HG03439 (cell line): ENCODE measurements at regions not wholly inside any gene's neighbourhood (a gene's known extent, or its start where the extent isn't known, plus 50 kb on each side); places are given as distances from the start of the nearest gene placed in this dataset.

Experiments
- ATAC-seq: cut with Tn5 transposase; IDR thresholded peaks from one replicate; pipeline ENCODE4 v1.9.1; 2021; ENCODE audit warnings: mild to moderate bottlenecking, moderate library complexity; ENCODE audit not compliant: unreplicated experiment

GRCh38 chr6:106035655-106036054 lies 50.5 kb upstream of the PRDM1 start:
- no peak for ATAC-seq

DNA sequence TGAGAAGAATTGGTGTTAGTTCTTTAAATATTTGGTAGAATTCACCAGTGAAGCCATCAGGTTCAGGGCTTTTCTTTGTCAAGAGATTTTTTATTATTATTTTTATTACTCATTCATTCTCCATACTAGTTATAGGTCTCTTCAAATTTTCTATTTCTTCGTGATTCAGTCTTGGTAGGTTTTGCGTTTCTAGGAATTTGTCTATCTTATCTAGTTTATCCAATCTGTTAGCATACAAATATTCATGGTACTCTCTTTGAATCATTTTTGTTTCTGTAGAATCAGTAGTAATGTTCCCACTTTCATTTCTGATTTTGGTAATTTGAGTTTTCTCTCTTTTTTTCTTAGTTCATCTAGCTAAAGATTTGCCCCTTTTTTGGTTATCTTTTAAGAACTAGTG lies 52.3 kb upstream of the PRDM1 start:
- ATAC-seq, result no peak

GRCh38 chr6:106027758-106028157 lies 58.4 kb upstream of the PRDM1 start:
- no peak for ATAC-seq

DNA sequence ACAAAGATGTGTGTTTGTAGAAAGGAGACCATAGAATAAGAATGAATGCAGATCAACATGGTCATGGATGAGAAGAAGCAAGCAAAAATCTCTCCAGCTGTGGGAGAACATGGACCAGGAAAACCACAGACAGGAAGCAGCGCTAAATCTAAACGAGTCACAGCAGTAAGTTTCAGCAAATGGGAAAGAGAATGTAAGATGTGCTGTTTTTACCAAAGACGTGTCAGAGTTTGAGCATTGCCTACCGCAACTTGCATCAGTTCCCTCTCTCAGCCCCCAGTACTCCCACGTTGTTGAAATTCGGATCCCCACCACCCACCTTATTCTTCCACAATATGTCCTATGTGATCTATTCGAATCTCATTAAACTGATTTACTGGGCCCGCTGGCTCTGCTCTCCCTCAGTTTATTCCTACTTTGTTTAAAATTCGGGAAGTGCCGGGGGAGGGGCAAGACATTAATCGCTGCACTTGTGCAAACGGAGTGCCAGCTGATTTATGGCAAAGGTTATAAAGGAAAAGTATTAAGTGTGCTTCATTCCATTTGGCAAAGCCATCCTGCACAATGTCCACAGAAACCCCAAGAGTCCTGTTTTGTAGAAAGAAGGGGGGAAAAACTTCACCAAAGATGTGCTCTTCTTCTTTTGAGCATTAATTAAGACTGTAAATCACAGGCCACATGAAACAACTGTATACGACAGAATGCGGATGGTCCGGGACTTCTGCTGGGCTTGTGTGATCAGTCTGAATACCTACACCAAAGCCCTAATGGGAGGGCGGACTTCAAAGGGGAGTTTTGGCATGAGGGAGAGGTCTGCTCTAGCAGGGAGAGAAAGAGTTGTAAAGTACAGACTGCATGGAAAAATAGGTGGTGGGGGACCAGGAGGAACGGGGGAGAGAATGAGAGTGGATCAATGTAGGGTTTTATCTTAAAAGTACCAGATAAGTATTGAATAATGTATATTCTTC lies 59.1 kb upstream of the PRDM1 start:
- no peak for ATAC-seq

GRCh38 chr6:106025655-106026054 lies 60.5 kb upstream of the PRDM1 start:
- ATAC-seq, result no peak

GRCh38 chr6:106022801-106023200 lies 63.3 kb upstream of the PRDM1 start:
- no peak for ATAC-seq

DNA sequence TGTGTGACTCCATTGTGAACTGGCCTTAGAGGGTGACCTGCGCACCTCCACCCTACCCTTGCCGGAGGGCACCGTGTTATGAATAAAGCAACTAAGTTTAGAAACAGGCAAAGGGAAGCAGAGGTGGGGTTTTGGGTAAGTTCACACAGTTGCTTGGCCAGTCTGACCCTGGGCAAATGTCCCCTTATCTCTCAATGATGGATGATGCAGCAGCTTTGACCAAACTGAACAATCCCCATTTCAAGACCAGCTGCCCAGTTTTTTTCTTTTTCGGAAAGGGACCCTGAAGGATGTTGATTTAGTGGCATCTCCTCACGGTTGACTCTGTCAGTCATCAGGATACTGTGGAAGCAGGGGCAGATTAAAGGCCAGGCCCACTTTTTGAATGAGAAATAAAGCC lies 68.7 kb upstream of the PRDM1 start:
- no peak for ATAC-seq

DNA sequence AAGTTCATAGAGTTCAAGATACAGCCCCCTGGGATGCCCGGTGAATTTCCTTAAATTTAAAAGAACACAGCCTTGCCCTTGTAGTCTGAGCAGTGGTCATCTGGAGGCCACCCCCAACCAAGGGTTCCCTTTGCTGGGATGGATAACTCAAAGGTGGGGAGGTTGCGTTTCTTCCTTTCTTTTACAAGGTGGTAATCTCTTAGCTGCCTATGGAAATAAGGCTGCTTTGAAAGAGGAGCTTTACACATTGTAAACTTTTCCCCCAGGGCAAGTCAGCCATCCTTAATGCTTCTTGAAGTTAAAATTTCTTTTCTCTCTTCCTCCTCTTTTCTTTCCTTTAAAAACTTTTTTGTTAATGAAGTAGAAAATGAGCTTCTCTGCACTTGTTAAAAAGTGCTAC lies 71.2 kb upstream of the PRDM1 start:
- no peak for ATAC-seq

GRCh38 chr6:106011476-106011875 lies 74.7 kb upstream of the PRDM1 start:
- no peak for ATAC-seq

- ATAC-seq, result no peak
Measured at GRCh38 chr6:106005954-106006353, 80.2 kb upstream of the PRDM1 start.

- ATAC-seq, result no peak
Measured at GRCh38 chr6:106005013-106005412, 81.1 kb upstream of the PRDM1 start.

GRCh38 chr6:106003268-106003987 lies 82.7 kb upstream of the PRDM1 start:
- no peak for ATAC-seq

GRCh38 chr6:106002005-106002404 lies 84.1 kb upstream of the PRDM1 start:
- ATAC-seq, result no peak

DNA sequence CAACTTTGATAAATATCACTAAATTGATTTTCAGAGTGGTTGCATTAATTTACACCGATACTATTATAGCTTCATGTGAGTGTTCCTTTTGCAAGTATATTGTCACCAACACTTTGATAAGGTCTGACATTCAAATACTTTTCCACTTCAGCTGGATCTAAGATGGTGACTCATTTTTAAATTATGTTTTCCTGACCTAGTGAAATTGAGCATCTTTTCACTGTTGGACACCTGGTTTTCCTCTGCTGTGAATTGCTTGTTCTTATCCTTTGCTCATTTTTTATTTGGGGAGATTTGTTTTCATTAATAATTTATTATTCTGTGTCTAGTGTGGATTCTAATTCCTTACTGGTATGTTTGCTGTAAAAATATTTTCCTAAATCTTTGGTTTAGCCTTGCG lies 85.2 kb upstream of the PRDM1 start:
- no peak for ATAC-seq

- no peak for ATAC-seq
Measured at GRCh38 chr6:105997482-105997881, 88.7 kb upstream of the PRDM1 start.

DNA sequence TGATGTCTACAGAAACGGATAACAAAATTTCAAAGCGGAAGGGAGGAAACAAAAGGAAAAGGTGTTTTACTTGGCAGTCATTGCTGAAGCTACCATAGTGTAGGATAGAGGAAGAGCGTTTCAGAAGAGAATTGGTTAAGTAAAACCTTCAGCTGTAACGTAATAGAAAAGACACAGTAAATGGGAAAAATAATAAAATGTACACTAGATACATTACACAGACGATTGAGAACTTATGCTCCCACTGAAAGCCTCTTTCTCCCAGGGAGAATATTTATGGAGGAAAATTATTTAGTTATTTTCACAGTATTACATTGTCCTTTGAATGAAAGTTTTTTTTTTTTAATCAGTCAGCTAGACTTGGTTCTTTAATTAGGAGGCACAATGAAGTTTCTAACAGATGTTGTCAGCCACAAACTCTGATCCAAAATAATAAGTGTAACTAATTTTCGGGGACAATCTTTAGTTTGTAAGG lies 90.7 kb upstream of the PRDM1 start:
- ATAC-seq, result no peak

DNA sequence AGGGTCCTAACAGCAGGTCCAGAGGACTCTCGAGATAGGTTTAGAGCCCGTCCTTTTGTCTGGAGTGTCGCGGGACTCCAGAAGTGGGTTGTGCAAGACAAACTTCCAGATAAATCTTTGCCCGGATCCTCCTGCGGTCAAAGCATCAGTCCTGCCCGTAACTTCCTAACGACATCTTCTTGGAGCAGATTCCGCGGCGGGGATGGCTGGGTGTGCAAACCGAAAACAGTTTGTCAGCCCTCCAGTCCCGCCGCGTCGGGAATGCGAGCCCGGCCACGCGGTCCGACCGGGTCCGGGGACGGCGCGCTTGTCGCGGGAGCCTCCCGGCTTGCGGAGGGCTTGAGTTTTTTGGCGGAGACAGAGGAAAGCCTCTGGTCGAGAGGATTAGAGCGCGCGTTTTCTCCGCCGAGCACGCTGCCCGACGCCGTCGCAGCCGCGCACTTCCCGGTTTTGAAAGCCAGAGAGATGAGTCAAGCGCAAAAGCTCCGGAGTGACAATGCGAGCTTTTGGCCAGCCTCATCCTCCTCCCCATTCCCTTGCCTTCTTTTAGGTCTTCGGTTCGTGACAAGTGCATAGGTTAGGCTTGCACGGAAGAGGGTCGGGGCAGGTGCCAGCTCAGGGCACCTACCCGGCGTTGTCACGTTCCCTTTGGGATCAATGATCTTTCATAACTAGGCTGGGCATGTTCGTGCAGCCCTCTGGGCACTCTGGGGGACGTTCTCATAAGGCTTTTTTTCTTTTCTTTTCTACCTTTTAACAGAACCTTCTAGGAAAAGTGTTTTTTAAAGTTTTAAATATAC lies 91.3 kb upstream of the PRDM1 start:
- peak; percentile 37 for ATAC-seq

DNA sequence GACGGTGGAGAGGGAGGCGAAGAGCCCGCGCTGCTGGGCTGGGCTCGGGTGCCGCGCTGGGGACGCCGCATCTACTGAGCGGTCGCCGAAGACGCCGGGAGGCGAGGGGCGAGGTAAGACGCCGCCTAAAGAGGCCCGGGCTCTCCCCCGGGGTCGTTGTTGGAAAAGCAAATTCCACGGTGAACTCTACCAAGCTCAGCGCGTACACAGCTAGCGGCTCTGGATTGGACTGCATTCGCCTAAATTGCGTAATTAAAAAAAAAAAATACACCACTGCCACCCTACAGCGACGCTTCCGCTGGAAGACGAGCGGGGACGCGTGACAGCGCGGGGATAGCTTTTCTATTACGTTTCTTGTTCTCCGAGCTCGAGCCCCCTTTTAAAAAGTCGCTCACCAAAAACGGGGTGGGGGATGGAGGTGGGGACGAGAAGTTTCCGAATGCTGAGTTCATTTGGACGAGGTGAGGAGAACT lies 92.0 kb upstream of the PRDM1 start:
- peak; percentile 15 for ATAC-seq

GRCh38 chr6:105993341-105994117 lies 92.6 kb upstream of the PRDM1 start:
- no peak for ATAC-seq

GRCh38 chr6:105992315-105992961 lies 93.7 kb upstream of the PRDM1 start:
- ATAC-seq, result peak; percentile 72
